HG02623 (cell line): ENCODE measurements at regions not wholly inside any gene's neighbourhood (a gene's known extent, or its start where the extent isn't known, plus 50 kb on each side); places are given as distances from the start of the nearest gene placed in this dataset.
"Not testable (repeated sequence)": the region's sequence is repeated elsewhere in the genome, so short reads cannot be mapped to it uniquely, and the experiment has no call there.

Experiments used
- ATAC-seq: cut with Tn5 transposase; IDR thresholded peaks from one replicate; pipeline ENCODE4 v1.9.1; 2021; ENCODE audit warnings: moderate library complexity; ENCODE audit not compliant: unreplicated experiment

DNA sequence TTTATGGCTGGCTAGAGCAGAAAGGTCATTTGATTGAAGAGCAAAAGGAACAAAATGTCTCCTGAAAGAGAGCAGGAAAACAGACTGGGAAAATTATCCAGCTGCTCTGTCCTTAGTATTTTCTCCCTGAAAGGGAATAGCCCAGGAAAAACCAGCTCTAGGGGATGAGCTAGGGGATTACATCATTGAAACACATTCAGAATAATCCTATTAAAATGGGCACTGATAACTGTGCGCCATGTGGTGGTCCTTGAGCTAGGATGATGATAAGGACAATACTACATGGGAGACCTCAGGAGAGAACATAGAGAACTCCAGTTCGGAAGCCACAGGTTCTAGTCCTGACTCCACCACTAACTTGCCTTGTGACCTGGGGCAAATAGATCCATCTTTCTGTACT is 873.8 kb downstream of the TYW1 start:
- ATAC-seq: no peak

DNA sequence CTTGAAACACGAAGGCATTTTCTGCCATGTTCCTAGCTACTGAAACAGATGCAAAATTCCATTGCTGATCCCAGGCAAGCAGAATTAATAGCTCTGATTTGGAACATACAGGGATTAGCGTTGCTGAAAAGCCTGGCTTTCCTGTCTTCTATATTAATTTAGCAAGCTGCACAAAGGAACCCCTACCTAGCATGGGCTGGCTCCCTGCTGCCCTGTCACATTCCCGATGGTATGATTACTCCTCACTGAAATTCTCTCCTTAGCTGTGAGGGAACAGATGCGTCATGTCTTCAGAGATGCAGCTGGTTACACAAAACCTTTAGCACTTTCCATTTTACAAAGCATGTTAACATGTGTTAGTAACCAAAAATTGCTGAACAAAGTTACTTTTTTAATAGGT is 878.9 kb downstream of the TYW1 start:
- ATAC-seq: no peak

DNA sequence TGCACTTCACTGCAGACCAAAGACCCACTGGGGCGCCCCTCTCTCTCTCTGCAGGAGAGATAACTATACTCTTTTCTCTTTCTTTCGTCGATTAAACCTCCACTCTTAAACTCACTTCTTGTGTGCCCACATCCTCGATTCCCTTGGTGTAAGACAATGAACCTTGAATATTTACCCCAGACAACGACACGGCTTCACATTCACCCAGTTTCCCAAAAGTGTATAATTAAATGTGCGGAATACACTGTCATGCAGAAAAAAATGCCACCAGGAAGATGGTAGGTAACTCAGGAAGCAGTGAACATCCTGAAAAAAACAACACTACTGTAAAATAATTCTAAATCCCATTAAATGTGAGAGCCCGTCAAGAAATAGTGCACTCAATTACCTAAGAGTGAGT is 882.2 kb downstream of the TYW1 start:
- ATAC-seq: no peak

DNA sequence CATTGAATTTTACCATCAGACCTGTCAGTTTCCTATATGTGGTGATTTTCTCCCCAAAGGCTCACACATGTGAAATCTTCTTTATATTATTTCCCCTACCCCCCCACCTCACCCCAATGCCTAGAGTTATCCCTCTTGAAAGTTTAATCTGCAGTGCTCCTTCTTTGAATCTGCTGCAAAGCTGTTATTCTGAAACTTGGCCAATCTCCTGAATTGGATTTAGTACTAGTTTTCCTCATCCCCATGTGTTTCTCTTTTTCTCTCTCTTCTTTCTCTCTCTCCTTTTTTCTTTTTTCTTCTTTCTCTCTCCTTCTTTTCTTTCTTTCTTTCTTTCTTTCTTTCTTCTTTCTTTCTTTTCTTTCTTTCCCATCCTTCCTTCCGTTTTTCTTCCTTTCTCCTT is 886.2 kb downstream of the TYW1 start:
- ATAC-seq: no peak

DNA sequence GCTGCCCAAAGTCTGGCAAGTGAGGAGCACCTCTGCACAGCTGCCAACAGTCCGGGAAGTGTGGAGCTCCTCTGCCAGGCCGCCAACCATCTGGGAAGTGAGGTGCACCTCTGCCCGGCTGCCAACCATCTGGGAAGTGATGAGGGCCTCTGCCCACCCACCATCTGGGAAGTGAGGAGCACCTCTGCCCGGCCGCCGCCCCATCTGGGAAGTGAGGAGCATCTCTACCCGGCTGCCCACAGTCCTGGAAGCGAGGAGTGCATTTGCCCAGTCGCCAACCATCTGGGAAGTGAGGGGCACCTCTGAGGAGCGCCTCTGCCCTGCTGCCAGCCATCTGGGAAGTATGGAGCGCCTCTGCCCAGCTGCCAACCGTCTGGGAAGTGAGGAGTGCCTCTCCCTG is 893.7 kb downstream of the TYW1 start:
- no peak for ATAC-seq

DNA sequence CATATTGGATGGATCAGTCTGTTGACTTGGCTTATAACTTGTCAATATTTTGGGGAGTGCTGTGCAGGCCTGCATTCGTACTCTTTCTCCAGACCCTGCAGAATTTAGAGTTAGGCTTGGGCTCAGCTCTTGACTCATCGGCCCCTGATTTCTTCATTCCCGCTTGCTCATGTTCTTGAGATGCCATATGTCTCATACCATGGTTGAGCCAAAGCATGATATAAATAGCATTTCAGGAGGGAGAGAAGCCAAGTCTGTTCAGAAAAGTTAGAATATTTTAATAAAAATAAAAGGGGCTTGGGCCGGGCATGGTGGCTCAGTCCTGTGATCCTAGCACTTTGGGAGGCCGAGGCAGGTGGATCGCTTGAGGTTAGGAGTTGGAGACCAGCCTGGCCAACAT is 898.1 kb downstream of the TYW1 start:
- no peak for ATAC-seq

DNA sequence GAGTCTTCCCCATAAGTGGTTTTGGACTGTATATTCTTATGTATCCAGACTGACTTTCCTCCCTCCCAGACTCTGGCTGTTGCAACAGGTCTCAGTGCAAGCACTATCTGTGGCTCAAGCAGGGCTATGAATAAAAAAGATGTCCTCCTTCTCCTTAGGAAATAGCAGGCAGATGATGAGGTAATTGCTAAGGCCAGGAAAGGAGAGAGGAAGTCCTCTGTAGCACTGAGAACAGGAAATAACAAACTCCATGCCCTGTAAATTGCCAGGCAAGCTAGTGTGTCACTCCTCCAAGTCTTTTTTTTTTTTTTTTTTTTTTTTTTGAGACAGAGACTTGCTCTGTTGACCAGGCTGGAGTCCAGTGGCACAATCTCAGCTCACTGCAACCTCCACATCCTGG is 900.1 kb downstream of the TYW1 start:
- no peak for ATAC-seq

DNA sequence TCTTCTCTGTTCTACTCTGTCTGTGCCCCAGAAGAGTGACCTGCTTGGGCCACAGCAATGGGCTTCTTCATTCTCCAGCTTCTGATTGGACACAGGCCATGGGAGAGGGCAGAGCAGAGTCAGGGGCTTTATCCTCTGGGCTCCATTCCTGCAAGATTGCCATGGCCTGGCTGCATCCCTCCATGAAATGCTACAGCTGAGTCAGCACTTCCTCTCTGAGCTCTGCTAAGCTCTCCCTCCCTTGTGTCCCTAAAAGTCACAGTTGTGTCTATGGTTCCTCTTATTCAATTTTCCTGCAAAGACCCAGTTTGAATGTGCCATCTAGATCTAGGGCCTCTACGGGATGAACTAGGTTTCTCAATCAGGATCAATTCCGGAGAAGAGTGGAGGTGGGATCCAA is 903.8 kb downstream of the TYW1 start:
- no peak for ATAC-seq

DNA sequence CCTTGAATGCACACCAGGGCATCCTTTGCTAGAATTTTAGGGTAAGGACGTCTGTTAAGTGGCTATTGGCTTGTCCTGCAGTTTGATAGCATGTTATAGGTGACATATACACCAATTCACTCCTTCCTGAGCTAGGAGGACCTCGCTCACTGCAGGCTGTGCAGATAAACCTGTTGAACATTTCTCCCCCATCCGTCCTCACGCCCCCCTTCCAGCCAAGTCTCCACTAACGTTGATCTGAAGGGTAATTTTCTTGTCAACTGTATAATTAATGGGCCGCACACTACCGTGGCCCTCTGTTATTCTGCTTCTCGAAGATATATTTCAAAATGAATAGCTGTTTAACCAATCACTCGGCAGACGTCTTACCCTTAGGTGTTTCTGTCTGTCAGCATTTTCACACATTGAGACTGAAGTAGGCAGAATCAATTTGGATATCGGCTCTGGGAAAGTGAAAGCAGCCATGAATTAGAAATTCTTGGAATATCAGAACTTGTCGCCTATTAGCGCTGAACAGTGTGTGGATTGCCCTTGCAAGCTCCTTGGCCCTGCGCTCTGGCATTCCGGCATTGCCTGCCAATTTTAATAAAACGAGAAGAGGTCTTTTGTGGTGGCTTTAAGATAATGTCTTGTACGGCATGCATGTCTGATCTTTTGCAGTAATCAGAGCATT is 905.3 kb downstream of the TYW1 start:
- no peak for ATAC-seq

DNA sequence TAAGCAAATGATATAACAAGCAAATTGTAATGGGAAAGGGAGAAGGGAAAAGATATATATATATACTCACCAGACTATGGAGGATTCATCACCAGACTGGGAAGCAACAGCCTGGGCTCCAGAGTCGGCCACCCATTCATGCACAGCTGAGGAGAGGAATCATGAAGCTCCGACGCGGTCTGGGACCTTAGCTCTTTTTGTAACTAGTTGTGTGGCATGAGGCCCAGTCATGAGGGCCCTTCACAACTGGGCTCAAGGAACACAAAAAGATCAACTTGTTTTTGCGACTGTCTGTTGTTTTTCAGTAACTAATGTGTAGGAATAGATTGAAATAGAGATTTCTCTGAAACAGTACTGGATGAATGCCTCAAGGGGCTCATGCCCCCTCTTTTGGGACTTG is 911.2 kb downstream of the TYW1 start:
- ATAC-seq: no peak

DNA sequence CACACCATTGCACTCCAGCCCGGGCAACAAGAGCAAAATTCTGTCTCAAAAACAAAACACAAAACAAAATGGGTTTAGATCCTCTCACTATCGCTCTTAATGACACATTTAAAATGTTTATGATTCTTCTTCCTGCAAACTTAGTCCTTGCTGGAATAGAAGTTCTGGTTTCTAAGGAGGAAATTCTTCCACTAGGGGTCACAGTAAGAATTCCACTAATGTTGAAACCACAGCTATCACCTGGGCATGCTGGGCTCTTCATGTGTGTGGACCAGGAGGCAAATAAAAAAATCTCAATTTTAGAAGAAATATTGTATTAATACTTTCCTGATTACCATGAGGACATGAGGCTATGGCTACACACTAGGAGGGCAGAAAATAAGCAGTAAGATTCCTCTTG is 915.8 kb downstream of the TYW1 start:
- no peak for ATAC-seq

DNA sequence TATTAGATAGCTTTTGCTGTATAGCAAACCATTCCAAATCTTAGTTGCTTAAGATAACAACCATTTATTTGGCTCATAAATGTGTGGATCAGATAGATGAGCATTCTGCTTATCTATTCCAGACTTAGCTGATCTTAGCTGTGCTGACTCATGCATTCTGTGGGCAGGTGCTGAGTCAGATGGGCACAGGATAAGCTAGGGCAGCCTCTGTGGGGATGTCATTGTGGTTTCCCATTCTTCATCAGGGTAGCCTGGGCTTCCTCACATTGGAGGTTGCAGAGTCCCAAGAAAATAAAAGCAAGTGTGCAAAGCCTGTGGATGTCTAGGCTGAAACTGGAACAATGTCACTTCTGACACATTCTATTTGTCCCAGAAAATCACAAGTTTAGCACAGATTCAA is 917.0 kb downstream of the TYW1 start:
- no peak for ATAC-seq

DNA sequence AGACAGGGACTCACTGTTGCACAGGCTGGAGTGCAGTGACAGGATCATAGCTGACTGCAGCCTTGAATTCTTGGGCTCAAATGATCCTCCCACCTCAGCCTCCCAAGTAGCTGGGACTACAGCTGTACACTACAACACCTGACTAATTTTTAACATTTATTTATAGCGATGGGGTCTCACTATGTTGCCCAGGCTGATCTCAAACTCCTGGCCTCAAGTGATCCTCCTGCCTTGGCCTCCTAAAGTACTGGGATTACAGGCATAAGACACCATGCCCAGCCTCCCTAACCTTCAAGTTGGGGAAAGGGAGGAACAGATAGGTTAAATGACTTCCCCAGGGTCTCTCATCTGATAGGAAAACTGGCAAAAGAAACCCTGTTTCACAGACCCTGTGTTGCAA is 919.5 kb downstream of the TYW1 start:
- not testable (repeated sequence) for ATAC-seq

DNA sequence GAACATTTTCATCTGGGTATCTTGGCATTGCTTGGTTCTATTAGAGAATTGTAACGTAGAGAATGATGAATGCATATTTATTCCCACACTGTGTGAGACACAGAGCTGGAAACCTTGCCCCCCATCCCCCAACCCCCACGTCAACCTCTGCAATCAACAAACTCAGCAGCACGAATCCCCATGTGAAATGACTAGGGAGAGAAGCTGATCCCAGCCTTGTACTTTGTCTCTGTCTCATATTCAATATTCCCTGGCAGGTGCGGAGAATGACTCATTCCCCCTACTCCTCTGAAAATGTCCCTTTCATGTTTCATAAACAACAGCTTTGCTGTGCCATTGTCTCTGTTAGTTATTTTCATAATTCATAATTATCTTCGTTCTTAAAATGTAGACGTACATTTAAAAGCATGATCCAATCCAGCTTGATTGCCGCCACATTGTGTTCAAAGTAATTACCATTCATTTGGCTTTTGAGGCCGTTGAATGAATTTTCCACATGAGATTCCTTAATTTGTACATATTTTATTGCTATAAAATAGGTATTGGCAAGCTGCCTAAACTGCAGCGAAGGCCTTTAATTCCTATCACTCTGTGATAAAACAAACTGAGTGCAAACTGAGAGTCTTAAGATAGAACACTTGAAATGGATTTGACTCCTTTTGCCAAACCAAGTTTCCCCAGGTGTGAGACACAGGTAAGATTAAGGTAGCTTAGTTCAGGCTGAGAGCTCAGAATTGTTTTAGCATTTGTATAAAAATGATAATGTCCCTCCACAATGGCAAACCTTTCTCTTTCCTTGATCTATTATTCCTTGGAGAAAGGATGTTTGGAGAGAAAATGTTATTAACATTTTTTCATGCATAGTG is 920.2 kb downstream of the TYW1 start:
- no peak for ATAC-seq

DNA sequence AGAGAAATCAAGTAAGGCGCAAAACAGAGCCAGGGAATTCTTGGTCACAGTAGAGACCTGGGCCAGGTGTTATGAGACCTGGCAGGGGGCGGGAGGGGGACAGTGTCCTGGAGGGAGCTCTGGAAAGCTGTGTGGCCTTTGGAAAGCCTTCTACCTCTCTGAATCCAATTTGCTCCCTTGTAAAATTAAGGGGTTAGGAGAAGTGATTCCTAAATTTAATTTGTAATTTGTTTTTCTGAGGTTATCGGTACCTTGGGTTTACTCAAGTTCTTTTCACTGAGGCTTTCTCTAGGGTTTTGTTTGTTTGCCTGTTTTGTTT is 920.8 kb downstream of the TYW1 start:
- no peak for ATAC-seq

DNA sequence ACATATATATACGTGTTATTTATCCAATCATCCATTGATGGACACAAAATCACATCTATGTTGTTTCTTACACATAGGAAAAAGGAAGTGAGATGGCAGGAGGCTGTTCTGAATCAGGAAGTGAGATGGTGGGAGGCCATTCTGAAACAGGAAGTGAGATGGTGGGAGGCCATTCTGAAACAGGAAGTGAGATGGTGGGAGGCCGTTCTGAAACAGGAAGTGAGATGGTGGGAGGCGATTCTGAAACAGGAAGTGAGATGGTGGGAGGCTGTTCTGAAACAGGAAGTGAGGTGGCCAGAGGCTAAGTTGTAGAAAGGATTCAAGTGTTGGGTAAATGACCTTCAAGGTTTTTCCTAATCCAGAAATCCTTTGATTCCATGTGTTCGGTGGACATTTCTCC is 921.5 kb downstream of the TYW1 start:
- ATAC-seq: no peak

DNA sequence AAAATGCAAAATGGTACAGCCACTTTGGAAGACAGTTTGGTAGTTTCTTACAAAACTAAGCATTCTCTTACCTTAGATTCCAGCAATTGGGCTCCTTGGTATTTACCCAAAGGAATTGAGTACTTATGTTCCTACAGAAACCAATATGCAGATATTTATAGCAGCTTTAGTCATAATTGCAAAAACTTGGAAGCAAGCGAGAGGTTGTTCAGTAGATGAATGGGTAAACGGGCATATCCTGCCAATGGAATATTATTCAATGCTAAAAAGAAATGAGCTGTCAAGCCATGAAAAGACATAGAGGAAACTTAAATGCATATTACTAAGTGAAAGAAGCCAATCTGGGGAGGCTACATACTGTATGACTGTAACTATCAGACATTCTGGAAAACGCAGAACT is 926.7 kb downstream of the TYW1 start:
- ATAC-seq: no peak

DNA sequence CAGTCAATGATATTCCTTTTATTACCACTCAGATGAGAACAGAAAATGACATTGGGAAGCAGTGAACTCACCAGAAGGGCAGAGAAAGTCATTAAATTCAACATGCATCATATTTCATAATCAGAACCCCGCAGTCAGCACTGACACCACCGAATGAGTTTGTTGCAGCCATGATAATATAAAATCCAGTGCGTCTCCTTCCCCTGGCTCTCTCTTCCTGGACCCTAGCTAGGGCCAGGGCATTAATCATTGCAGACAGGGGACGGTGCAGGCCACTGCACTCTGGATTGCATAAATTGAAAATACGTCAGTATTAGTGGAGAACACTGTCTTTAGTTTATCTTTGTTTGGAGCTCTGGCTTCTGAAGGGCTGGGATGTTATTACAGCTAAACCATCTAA is 931.5 kb downstream of the TYW1 start:
- no peak for ATAC-seq

DNA sequence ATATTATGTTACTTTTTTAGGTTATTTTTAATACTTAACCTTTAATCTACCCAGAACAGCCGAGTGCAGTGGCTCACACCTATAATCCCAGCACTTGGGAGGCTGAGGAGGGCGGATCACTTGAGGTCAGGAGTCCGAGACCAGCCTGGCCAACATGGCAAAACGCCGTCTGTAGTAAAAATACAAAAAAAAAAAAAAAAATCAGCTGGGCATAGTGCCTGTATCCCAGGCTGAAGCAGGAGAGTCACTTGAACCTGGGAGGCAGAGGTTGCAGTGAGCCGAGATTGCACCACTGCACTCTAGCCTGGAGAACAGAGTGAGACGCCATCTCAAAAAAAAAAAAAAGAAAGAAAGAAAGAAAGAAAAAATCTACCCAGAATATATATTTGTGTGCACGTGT is 939.8 kb downstream of the TYW1 start:
- ATAC-seq: not testable (repeated sequence)

DNA sequence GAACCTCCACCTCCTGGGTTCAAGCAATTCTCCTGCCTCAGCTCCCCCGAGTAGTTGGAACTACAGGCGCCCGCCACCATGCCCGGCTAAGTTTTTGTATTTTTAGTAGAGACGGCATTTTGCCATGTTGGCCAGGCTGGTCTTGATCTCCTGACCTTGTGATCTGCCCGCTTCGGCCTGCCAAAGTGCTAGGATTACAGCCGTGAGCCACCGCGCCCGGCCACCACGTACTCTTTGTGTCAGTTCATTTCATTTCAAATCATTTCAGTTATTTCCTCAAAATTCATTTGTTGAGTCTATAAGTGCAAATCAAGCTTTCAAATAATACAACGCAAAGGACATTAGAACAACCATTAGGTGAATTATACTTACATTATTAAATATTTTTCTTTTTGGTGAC is 943.8 kb downstream of the TYW1 start:
- ATAC-seq: no peak

DNA sequence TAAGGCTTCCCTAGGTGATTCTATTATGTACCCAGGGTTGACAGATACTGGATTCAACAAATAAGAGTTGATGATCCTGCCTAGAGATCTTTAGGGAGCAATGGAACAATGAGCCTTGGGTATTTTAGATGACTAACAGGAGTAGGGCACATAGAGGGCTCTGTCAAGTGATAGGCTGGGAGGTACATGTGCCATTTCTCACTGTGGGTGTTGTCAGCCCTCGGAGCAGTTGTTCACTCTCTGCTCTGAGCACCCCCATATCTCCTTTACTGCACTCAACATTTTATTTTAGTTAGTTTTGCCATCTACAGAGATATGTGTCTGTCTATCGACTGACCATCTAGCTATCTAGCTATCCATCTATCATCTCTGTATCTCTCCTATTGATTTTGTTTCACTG is 950.6 kb downstream of the TYW1 start:
- ATAC-seq: no peak

DNA sequence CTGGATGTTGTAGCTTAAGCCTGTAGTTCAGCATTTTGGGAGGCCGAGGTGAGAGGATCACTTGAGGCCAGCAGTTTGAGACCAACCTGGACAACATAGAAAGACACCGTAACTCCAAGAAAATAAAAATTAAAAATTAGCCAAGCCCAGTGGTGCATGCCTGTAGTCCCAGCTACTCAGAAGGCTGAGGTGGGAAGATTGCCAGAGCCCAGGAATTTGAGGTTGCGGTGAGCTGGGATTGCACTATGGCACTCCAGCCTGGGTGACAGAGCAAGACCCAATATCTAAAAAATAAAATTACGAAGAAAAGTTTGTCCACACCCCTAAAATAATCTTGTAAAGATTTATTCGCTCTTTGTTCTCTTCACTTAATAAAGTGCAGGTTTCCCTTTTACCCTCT is 951.0 kb downstream of the TYW1 start:
- ATAC-seq: no peak
